NCI-H2196 treated with DMSO at 0.1 percent for 48 hours (cell line): ENCODE measurements at regions not wholly inside any gene's neighbourhood (a gene's known extent, or its start where the extent isn't known, plus 50 kb on each side); places are given as distances from the start of the nearest gene placed in this dataset.
"Not testable (repeated sequence)": the region's sequence is repeated elsewhere in the genome, so short reads cannot be mapped to it uniquely, and the experiment has no call there.

Source experiments
- DNase-seq: peaks from one replicate; lab custom pipeline; 2025; ENCODE audit not compliant: unreplicated experiment; lab: John Stamatoyannopoulos, UW

GRCh38 chr2:163198972-163199371 lies 360.4 kb upstream of the KCNH7 start:
- DNase-seq = no peak

- no peak for DNase-seq
Measured at GRCh38 chr2:163198007-163198406, 359.4 kb upstream of the KCNH7 start.

- no peak for DNase-seq
Measured at GRCh38 chr2:163191372-163191771, 352.8 kb upstream of the KCNH7 start.

GRCh38 chr2:163187995-163188655 lies 349.6 kb upstream of the KCNH7 start:
- DNase-seq = no peak

DNA sequence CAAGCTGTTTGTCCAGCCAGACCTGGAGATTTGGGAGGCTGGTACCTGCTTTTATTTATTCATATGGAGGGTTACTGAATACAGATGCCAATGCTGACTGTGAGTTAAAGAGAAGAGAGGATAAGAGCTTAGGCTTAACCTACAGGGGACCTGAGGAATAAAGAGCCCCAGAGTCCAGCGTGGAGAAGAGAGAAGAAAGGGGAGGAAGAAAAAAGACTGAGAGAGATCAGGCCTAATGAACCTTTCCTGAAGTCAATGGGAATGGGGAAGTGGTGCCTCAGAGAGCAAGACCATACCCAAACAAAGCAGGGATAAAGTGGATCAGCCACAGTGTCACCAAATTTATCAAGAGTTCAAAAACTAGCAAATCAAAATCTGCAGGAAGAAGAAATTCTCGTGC lies 348.6 kb upstream of the KCNH7 start:
- DNase-seq = no peak

GRCh38 chr2:163185160-163185559 lies 346.6 kb upstream of the KCNH7 start:
- DNase-seq = no peak

DNA sequence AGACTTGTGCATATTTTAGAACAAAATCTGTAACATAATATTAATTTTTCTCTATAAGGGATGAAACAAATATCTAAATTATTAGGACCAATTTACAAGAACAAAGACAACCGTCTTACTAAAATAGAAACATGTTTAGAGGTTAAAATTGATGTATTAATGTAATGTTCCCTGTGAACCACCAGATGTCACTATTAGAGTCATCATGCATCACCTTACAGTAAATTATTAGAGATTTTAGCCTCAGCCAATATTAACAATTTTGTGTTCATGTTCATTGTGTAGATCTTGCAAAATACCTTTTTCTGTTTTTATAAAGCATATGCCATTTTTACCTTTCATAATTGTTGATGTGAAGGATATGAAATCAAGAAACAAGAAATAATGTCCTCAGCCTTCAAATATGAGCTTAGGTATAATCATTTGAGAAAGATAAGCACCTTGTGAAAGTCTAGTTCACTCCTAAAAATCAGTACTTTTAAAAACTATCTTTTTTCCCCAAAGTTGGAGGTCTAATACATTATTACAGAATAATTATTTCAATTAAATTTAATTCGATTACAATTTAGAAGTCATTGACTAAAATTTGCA lies 344.3 kb upstream of the KCNH7 start:
- DNase-seq = peak; percentile 19

DNA sequence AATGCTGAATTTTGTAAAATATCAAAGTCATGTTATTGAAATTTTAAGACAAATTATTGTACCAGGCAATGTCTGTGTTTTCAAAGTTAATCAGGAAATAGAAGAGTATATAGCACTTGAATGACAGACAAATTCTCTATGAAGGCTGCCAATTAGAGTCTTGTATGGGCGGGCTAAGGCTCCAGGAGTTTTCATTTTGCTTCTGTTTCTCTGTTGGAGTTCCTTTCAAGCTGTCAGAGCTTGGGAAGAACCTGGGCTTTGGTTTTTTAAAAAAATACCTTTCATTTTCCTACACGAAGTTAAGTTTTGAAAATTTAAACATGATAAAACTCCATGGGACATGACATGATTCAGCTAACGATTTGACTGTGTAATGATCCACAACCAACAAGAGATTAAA lies 339.0 kb upstream of the KCNH7 start:
- no peak for DNase-seq

- no peak for DNase-seq
Measured at GRCh38 chr2:163175294-163175693, 336.7 kb upstream of the KCNH7 start.

GRCh38 chr2:163173591-163173990 lies 335.0 kb upstream of the KCNH7 start:
- DNase-seq = no peak

DNA sequence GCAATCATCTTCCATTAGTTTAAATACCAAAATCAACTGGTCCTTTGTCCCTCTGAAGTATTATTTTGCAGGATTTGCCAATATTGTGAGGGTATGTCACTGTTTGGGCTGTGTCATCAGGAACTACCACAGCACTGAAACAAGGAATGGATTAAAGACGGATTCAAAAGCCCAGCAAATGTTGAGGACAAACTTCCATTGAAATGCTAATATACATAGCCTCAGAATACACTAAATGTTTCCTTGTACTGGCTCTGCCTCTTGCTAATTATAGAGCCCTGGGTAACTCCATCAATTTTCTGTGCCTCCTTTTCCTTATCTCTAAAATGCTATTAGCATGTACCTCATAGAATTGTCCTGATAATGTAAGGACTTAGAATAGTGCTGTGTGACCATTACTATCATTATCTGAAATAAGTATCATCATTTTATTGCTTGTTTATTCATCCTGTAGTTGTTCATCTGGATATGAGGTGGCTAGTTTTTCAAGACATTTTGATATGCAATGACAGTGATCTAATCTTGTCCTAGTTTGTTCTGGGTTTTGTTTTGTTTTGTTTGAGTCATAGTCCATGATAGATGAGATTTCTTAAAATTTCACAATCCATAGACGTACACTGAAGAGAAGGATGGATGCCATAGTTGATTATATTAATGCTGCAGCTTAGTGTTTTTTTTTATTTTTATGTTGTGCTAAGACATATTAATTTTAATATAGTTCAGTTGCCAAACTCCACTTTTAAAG lies 333.4 kb upstream of the KCNH7 start:
- no peak for DNase-seq

- DNase-seq = no peak
Measured at GRCh38 chr2:163157891-163158496, 319.4 kb upstream of the KCNH7 start.

DNA sequence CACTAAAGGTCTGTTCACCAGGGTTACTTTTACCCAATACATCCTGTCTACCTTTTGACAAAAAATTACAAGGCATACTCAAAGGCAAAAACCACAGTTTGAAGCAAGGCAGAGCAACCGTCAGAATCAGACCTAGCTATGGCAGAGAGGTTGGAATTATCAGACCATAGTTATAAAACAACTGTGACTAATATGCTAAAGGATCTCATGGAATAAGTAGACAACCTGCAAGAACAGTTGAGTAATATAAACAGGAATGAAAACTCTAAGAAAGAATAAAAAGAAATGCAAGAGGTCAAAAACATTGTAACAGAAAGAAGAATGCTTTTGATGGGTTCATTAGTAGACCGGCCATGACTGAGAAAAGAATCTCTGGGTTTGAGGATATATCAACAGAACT lies 318.8 kb upstream of the KCNH7 start:
- DNase-seq = no peak

GRCh38 chr2:163155925-163156324 lies 317.4 kb upstream of the KCNH7 start:
- DNase-seq = no peak

GRCh38 chr2:163155279-163155883 lies 316.8 kb upstream of the KCNH7 start:
- peak; percentile 4 for DNase-seq

- no peak for DNase-seq
Measured at GRCh38 chr2:163142618-163143017, 304.1 kb upstream of the KCNH7 start.

DNA sequence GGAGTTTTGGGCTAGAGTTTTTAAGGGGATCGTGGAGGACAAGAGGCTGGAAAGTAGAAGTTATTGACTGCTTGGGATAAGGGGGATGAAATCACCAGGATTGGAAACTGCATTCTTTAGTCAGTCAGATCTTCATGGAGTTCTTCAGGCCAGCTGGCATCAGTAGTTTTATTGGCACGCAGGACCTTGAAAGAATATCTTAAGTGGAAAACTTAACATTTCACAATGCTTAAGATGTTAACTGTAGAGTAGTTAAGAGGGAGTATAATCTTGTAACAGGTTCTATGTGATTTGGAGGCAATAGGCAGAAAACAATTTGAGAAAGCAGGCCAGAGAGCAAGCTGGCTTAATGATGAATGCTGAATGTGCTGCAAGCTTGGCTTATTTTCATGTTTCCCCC lies 300.4 kb upstream of the KCNH7 start:
- DNase-seq = no peak

DNA sequence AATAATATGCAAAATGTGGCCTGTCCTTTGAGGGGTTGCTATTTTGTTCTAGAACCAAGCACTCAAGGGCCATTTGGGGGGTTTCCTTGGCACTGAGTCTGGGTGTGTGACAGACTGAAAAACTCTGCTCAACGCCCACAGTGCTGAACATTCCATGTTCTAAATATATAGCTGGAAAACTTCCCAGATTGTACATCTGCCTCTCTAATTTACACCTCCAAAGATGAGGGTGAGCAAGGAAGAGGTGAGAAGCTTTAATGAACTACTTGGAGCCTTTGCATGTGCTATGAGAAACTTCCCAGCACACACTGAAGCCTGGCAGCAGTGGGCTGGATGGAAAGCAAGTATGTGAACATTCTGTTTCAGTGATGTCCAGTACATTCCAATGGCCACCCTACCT lies 296.7 kb upstream of the KCNH7 start:
- DNase-seq = no peak

DNA sequence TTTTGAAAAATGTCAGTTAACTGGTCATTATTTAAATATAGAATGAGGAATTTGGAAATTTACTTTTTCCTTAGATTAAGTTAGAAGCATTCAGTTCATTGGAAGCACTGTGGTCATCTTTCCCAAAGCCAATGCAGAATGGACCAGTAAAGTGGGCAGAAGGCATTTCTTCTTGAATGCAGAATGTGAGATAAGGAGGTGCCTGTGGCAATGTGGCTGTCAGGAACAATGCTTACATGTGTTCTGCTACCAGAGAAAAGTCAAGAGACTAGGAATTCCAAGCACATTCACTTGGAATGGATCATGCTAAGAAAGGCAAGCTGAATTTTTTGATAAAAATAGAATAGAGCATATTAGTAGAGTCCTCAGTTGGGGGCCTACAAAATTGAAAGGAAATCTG lies 295.0 kb upstream of the KCNH7 start:
- DNase-seq = no peak

DNA sequence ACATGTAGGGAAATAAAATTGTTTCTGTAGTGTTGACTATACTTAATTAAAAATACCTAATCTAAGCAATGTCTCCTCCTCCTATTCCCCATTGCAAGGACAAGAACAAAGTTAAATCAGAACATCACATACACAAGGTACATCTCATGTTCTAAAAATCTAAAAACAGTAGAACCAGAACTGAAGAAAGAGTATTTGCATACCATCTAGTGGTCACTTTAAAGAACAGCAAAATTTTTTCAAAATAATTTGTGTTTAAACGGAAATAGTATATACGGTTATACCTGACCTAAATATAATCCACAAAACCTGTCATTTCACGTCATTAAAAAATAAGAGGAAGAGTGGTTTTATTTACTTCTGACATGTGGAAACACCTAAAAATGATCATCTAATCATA lies 294.3 kb upstream of the KCNH7 start:
- DNase-seq = peak; percentile 39

- DNase-seq = not testable (repeated sequence)
Measured at GRCh38 chr2:163132207-163132606, 293.6 kb upstream of the KCNH7 start.

- DNase-seq = no peak
Measured at GRCh38 chr2:163123526-163123925, 285.0 kb upstream of the KCNH7 start.
